Dendritic cell treated with granulocyte-macrophage colony-stimulating factor and Interleukin-4, amounts not matched to agents 40 ng/mL and 50 ng/mL, for 4 days (primary cell): ENCODE measurements at regions not wholly inside any gene's neighbourhood (a gene's known extent, or its start where the extent isn't known, plus 50 kb on each side); places are given as distances from the start of the nearest gene placed in this dataset.
"Not testable (repeated sequence)": the region's sequence is repeated elsewhere in the genome, so short reads cannot be mapped to it uniquely, and the experiment has no call there.

ENCODE experiments used
- H3K27ac Mint-ChIP-seq: one replicate; pipeline ENCODE4 v1.8.0; 2022; ENCODE audit warnings: mild to moderate bottlenecking, mixed read lengths
- H3K27me3 Mint-ChIP-seq: one replicate; pipeline ENCODE4 v1.8.0; 2022; ENCODE audit warnings: mild to moderate bottlenecking, mixed read lengths
- H3K36me3 Mint-ChIP-seq: one replicate; pipeline ENCODE4 v1.8.0; 2022; ENCODE audit warnings: low read depth, mixed read lengths
- H3K4me1 Mint-ChIP-seq: one replicate; pipeline ENCODE4 v1.8.0; 2022; ENCODE audit warnings: low read depth, mixed read lengths
- H3K4me3 Mint-ChIP-seq: one replicate; pipeline ENCODE4 v1.8.0; 2022; ENCODE audit warnings: mild to moderate bottlenecking, moderate library complexity, mixed read lengths
- H3K9me3 Mint-ChIP-seq: one replicate; pipeline ENCODE4 v1.8.0; 2022; ENCODE audit warnings: mixed read lengths
- intact Hi-C: fragments of 100-400 bp; cut with micrococcal nuclease; formaldehyde crosslinking; loops from one replicate; pipeline ENCODE4 v1.15.0; 2022

DNA sequence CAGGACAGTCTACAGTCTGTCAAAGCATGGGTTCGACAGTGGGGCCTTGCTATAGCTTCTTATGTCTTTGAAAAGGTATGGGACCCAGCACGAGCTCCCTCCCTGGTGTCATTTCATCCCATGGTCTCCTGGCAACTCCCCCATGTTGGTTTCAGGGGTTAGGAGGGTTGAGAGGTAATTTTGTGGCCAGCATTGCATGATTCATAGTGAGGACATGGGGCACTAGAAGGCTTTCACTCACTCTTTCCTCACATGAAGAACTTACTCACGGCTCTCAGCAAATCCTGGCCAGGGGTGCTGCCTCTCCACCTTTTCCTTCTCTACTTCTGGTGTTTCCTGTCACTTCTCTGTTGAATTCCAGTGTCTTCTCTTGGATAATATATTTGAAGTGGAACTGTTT, 134.7 kb upstream of the TNPO1 start:
- Mint-ChIP-seq H3K36me3 (no peaks in the 10 kb centered on the region), H3K9me3 (peaks cover 23% of the 10 kb centered on the region), H3K4me1 (no peaks in the 10 kb centered on the region), H3K4me3 (no peak overlapping the region), H3K27ac (no peak overlapping the region), H3K27me3 (peaks cover 16% of the 10 kb centered on the region)
- intact Hi-C loops, result no loop called here

DNA sequence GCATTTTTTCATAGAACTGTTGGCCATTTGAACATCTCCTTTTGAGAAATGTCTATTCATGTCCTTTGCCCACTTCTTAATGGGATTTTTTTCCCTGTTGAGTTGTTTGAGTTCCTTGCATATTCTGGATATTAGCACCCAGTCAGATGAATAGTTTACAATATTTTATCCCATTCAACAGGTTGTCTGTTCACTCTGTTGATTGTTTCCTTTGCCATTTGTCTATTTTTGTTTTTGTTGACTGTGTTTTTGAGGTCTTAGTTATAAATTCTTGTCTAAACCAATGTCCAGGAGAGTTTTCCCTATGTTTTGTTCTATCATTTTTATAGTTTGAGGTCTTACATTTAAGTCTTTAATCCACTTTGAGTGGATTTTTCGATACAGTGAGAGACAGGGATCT, 139.0 kb upstream of the TNPO1 start:
- no peak overlapping the region for H3K27ac Mint-ChIP-seq
- peaks cover 13% of the 10 kb centered on the region for H3K27me3 Mint-ChIP-seq
- no peaks in the 10 kb centered on the region for H3K4me1 Mint-ChIP-seq
- intact Hi-C loops, result no loop called here
- H3K9me3 Mint-ChIP-seq, result peaks cover 30% of the 10 kb centered on the region
- H3K4me3 Mint-ChIP-seq, result no peak overlapping the region
- H3K36me3 Mint-ChIP-seq, result no peaks in the 10 kb centered on the region

DNA sequence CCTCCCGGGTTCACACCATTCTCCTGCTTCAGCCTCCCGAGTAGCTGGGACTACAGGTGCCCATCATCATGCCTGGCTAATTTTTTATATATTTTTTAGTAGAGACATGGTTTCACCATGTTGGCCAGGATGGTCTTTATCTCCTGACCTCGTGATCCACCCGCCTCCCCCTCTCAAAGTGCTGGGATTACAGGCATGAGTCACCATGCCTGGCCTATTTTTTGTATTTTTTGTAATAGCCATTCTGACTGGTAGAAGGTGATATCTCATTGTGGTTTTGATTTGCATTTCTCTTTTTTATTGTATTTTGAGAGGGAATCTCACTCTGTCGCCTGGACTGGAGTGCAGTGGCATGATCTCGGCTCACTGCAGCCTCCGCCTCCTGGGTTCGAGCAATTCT, 139.6 kb upstream of the TNPO1 start:
- H3K4me1 Mint-ChIP-seq, intact Hi-C loops, H3K27ac Mint-ChIP-seq, H3K4me3 Mint-ChIP-seq, H3K36me3 Mint-ChIP-seq: not testable (repeated sequence)
- Mint-ChIP-seq H3K27me3 (peaks cover 15% of the 10 kb centered on the region), H3K9me3 (peaks cover 24% of the 10 kb centered on the region)

DNA sequence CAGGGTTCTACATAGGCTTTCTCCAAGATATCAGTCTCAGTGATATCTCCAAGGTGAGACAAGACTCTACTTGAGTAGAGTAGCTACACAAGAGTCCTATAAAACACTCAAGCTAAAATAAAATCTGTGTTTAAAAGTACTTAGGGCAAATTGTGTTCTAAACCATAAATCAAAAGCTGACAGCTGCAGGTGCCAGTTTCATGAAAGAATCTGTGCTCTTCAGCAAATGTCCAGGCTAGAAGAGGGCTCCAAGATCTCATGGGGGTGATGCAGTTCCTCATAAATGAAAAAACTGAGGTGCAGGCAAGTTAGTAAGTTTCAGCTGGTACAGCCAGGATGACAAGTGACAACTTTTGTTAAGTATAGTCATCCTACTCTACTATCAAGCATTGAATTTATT, 142.8 kb upstream of the TNPO1 start:
- Mint-ChIP-seq H3K27ac (no peak overlapping the region), H3K36me3 (no peaks in the 10 kb centered on the region), H3K4me1 (no peaks in the 10 kb centered on the region), H3K4me3 (no peak overlapping the region), H3K27me3 (peaks cover 9% of the 10 kb centered on the region), H3K9me3 (peaks cover 15% of the 10 kb centered on the region)
- intact Hi-C loops, result no loop called here

DNA sequence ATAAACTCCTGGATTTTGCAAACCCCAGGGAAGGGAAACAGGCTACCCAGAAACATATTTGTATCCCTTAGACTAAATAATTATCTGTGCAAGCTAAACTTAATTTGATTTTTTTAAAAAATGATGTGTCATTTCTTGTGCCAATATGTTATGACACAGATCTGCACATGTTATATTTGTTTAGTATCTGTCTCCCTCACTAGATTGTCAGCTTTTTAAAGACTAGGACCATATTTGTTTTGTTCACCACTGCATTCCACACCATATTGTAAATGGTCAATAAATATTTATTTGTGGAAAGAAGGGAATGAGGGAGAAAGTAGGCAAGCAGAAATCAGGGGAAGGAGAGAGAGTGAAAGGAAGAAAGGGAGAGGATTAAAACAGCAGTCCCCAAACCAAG, 143.3 kb upstream of the TNPO1 start:
- peaks cover 9% of the 10 kb centered on the region for H3K27me3 Mint-ChIP-seq
- intact Hi-C loops, result no loop called here
- no peak overlapping the region for H3K27ac Mint-ChIP-seq
- H3K9me3 Mint-ChIP-seq, result peaks cover 15% of the 10 kb centered on the region
- no peaks in the 10 kb centered on the region for H3K4me1 Mint-ChIP-seq
- no peaks in the 10 kb centered on the region for H3K36me3 Mint-ChIP-seq
- no peak overlapping the region for H3K4me3 Mint-ChIP-seq

DNA sequence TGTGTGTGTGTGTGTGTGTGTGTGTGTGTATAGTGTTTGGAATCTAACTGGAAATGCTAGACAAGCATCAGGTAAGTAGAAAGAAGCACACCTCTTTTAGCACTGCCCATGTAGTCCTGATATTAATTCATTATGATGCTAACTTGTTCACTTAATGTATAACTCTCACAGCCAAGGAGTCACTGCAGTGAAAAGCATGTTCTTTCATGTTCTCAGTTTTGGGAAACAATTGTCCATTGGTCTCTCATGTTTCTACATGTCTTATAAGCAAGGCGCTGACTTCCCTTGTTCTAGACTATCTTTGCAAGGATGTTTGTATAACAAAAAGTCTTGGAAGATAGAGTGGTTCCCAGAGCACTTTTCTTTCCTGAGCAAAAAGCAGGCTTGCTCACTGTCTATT, 148.8 kb upstream of the TNPO1 start:
- H3K4me3 Mint-ChIP-seq, result no peak overlapping the region
- no peaks in the 10 kb centered on the region for H3K4me1 Mint-ChIP-seq
- intact Hi-C loops, result no loop called here
- no peaks in the 10 kb centered on the region for H3K9me3 Mint-ChIP-seq
- no peak overlapping the region for H3K27ac Mint-ChIP-seq
- no peaks in the 10 kb centered on the region for H3K36me3 Mint-ChIP-seq
- peaks cover 8% of the 10 kb centered on the region for H3K27me3 Mint-ChIP-seq

DNA sequence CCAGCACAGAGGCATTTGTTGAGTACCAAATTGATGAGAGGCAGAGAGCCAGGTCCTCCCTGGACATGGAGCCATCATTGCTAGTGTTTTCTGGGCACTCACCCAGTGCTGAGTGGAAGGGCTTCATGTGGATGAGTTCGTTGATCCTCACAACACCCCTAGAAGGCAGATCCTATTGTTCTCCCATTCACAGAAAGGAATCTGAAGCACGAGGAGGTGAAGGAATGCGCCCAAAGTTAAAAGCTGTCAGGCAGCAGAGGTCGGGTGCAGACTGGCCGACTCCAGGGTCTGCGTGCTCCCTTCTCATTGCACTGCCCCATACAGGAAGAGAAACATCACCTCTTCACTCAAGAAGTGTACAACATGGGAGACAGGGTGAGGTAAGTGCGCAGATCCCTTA, 153.5 kb upstream of the TNPO1 start:
- Mint-ChIP-seq H3K27me3 (peaks cover 10% of the 10 kb centered on the region), H3K36me3 (no peaks in the 10 kb centered on the region), H3K4me1 (no peaks in the 10 kb centered on the region), H3K4me3 (no peak overlapping the region), H3K27ac (no peak overlapping the region), H3K9me3 (no peaks in the 10 kb centered on the region)
- intact Hi-C loops, result no loop called here

DNA sequence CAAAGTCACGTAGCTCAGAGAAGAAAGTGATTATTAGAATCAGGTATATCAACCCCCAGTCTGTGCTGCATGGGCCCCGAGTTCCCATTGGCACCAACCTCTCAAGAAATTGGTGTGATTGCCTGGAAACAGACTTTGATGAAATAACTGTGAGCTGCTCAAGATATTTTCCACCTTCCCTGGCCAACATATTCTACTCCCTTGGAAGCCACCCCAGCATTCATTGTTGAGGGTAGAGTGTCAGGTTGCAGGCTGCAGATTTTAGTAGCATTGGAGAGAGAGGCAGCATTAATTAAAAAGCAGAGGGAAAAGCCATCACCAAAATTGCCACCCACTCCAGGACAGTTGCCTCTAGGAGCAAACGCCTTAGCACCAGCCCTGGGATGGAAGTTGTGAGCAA, 154.2 kb upstream of the TNPO1 start:
- H3K4me3 Mint-ChIP-seq, result no peak overlapping the region
- no peaks in the 10 kb centered on the region for H3K4me1 Mint-ChIP-seq
- intact Hi-C loops, result no loop called here
- no peaks in the 10 kb centered on the region for H3K36me3 Mint-ChIP-seq
- H3K9me3 Mint-ChIP-seq, result no peaks in the 10 kb centered on the region
- peaks cover 10% of the 10 kb centered on the region for H3K27me3 Mint-ChIP-seq
- H3K27ac Mint-ChIP-seq, result no peak overlapping the region

DNA sequence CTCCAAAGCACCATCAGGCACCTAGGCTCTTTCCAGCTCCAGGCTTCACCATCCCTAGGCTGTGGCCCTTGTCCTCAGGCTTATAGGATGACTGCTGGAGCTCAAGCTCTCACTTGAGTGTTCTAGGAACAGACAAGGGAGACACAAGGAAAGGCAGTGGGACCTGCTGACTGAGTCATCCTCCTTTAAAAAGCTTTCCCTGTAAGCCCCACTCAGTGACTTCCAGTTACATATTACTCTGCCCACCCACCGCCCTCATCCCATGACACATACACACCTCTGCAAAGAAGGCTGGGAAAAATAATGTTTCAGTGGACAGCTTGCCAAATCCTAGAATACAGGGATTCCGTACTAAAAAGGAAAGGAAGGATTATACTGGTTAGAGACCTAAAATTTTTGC, 154.2 kb upstream of the ZNF366 start:
- H3K9me3 Mint-ChIP-seq, result no peaks in the 10 kb centered on the region
- H3K27me3 Mint-ChIP-seq, result peaks cover 8% of the 10 kb centered on the region
- no peak overlapping the region for H3K4me3 Mint-ChIP-seq
- no peak overlapping the region for H3K27ac Mint-ChIP-seq
- no peaks in the 10 kb centered on the region for H3K4me1 Mint-ChIP-seq
- no peaks in the 10 kb centered on the region for H3K36me3 Mint-ChIP-seq
- intact Hi-C loops, result no loop called here

DNA sequence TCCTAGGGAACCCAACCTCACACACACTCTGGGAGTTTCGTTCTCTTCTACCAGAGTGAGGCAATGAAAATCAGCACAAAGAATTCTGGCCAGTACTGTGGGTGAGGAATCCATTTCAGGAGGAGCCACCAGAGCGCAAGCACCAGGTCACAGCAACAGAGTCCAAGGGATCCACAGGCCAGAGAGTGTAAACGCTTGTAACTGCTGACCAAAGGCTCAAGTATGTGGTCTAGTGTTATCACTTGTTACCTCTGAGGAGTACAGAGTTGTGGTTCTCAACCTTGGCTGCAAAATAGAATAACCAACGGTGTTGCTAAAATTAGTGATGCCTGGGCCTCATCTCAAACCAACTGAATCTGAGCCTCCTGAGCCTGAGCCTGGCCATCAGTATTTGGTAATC, 152.5 kb upstream of the ZNF366 start:
- Mint-ChIP-seq H3K27ac (no peak overlapping the region), H3K36me3 (no peaks in the 10 kb centered on the region), H3K4me3 (no peak overlapping the region), H3K4me1 (no peaks in the 10 kb centered on the region), H3K9me3 (no peaks in the 10 kb centered on the region), H3K27me3 (peaks cover 8% of the 10 kb centered on the region)
- intact Hi-C loops, result no loop called here

DNA sequence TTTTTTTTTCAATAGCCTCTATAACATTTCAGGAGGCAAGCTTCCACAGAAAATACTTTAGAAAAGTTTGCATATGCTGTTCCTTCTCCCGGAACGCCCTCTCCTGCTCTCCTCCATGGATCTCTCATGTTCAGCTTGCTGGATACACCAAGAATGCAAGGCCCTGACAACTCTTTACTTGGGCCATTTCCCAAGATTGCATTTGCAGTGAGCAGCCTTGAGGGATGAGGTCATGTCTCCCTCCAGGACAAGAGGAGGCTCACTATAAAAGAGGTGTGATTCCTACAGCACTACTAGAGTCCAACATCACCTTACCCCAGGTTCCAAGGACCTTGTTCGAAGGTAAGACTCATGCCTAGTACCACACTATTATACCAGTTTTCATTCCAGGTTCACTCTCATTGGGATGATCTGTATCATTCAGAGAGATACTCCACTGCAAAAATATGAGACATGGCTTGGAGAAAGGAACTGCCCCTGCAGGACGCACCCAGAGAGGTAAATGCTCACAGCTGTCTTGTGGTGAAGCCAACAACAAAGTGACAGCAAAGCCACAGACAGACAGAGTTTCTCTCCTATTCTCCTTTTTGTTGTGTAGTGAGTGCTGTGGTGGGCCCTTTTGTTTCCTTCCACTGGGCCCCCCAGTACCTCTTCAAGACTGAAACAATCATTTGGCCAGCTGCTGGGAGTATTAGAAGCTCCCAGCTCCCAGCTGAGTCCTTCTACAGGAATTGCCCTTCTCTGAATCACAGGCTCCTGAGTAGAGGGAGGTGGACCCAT, 151.7 kb upstream of the ZNF366 start:
- Mint-ChIP-seq H3K9me3 (no peaks in the 10 kb centered on the region), H3K4me1 (no peaks in the 10 kb centered on the region), H3K27ac (no peak overlapping the region), H3K4me3 (no peak overlapping the region), H3K36me3 (no peaks in the 10 kb centered on the region), H3K27me3 (peaks cover 8% of the 10 kb centered on the region)
- intact Hi-C loops, result no loop called here

DNA sequence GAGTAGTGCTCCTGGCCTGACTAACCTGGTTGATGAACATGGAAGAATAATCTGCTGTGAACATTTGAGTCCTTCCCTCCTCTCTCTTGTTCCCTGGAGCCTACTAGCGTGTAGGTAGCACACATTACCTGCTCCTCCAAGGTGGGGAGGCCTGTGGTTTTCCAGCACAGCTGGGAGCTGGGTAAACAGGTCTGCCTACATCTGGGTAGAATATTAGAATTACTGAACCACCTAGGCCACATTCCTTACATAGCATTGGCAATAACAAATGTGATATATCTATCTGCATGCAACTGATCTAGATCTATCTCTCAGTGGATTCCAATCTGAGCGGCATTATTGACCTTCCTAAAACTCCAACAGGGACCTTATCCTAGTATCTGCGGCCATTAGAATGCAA, 151.0 kb upstream of the ZNF366 start:
- H3K4me3 Mint-ChIP-seq, result no peak overlapping the region
- no peaks in the 10 kb centered on the region for H3K9me3 Mint-ChIP-seq
- no peaks in the 10 kb centered on the region for H3K36me3 Mint-ChIP-seq
- H3K27me3 Mint-ChIP-seq, result peaks cover 8% of the 10 kb centered on the region
- intact Hi-C loops, result no loop called here
- H3K4me1 Mint-ChIP-seq, result no peaks in the 10 kb centered on the region
- no peak overlapping the region for H3K27ac Mint-ChIP-seq

DNA sequence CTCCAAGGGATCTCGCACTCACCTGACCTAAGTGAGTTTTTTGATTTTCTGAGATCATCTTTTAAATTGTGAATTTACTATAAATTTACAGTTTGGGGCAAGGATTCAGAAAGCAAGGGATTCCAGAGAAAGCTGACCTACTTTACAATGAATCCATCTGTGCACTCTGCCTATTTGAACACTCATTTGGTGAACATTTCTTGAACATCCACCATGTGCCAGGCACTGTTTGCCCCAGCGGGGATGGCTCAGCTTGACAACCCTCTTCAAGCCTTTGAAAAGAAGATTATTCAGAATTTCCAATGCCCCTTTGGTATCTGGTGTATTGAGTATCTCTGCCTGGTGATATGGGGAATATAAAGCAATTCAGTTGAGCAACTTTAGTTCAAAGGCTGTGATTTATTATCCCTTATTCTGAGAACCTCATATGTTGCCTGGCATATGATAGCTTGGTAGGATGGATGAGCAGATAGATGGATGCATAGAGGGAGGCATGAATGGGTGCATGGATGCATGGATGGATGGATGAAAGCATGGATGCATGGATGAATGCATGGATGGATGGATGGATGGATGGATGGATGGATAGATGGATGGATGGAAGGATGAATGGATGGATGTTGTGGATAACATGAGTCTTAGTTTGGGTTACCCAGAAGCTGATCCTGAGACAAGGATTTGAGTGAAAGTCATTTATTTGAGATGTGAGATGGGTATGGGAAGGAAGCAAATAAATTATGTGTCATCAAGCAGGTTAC, 149.7 kb upstream of the ZNF366 start:
- H3K4me3 Mint-ChIP-seq, result no peak overlapping the region

DNA sequence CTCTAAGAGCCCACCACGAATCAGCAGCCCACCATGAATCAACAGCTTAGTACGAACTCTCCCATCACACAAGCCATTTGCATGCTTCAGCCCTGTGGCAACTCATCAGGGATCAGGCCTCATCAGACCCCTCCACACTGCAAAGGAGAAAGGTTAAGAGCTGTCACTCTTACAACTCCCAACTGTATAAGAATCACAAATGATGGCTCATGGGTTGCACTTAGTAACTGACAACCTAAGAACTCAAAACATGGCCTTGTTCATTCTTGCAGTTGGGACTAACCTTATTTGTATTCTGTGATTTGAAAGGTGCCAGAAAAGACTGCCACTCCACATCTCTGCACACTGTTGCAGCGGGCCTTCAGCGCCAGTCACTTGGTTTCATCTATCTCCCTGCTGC, 149.1 kb upstream of the ZNF366 start:
- intact Hi-C loops, result no loop called here
- Mint-ChIP-seq H3K27me3 (peaks cover 8% of the 10 kb centered on the region), H3K9me3 (no peaks in the 10 kb centered on the region), H3K27ac (no peak overlapping the region), H3K36me3 (no peaks in the 10 kb centered on the region), H3K4me3 (no peak overlapping the region), H3K4me1 (no peaks in the 10 kb centered on the region)

More for the DNA sequence above, 149.7 kb upstream of the ZNF366 start:
- no peaks in the 10 kb centered on the region for H3K4me1 Mint-ChIP-seq
- H3K27ac Mint-ChIP-seq, result no peak overlapping the region
- intact Hi-C loops, result no loop called here
- no peaks in the 10 kb centered on the region for H3K9me3 Mint-ChIP-seq
- peaks cover 7% of the 10 kb centered on the region for H3K27me3 Mint-ChIP-seq
- H3K36me3 Mint-ChIP-seq, result no peaks in the 10 kb centered on the region

DNA sequence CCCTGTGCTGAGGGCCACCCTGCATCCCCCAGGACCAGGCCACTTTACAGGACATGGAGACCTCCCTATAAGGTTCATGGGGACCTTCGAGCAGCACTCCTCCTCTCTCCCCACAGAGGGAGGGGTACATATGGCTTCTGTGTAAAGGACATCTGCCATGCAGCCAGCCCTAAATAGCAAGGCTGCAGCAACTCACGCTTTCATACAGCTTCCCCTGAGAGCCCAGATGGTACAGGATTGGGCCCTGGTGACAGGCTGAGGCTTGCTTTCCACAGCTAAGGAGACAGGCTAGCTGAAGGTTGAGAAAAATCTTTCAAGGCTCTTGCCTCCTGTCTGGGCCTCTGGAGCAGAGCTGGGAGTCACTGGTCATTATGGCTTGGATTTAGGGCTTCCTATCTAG, 147.0 kb upstream of the ZNF366 start:
- intact Hi-C loops, result no loop called here
- Mint-ChIP-seq H3K27me3 (peaks cover 7% of the 10 kb centered on the region), H3K4me1 (no peaks in the 10 kb centered on the region), H3K4me3 (no peak overlapping the region), H3K27ac (no peak overlapping the region), H3K36me3 (no peaks in the 10 kb centered on the region), H3K9me3 (no peaks in the 10 kb centered on the region)
